Erythroblast (primary cell): ENCODE measurements at regions not wholly inside any gene's neighbourhood (a gene's known extent, or its start where the extent isn't known, plus 50 kb on each side); places are given as distances from the start of the nearest gene placed in this dataset.

ENCODE experiments used
- DNase-seq, 2 experiments: peaks; one replicate each; lab custom pipeline; 2025; lab: John Stamatoyannopoulos, UW
- GATA1 ChIP-seq: IDR thresholded peaks from 2 replicates; pipeline ENCODE4 v1.6.1; 2011; ENCODE audit warnings: low read depth, mild to moderate bottlenecking, control low read depth, low read length, moderate library complexity
- POLR2A ChIP-seq: IDR thresholded peaks from 2 replicates; pipeline ENCODE4 v1.6.1; 2011; ENCODE audit warnings: mild to moderate bottlenecking, low read length

- no peak for TF ChIP-seq POLR2A
- TF ChIP-seq GATA1, result no peak
- DNase-seq, result peak; percentile 33 to 41
These were observed 311.4 kb downstream of the SEC14L1 start for GRCh38 chr17:77451894-77452852.

- peak in 1 of 2 experiments; percentile 27 for DNase-seq
- no peak for TF ChIP-seq GATA1
- TF ChIP-seq POLR2A, result no peak
These were observed 313.0 kb downstream of the SEC14L1 start for GRCh38 chr17:77453613-77454241.

GRCh38 chr17:77454242-77455095, 313.7 kb downstream of the SEC14L1 start:
- TF ChIP-seq POLR2A (no peak), GATA1 (no peak)
- no peak for DNase-seq

- DNase-seq, result no peak
- TF ChIP-seq POLR2A (no peak), GATA1 (no peak)
These were observed 314.5 kb downstream of the SEC14L1 start for GRCh38 chr17:77455111-77455890.

- no peak for DNase-seq
- no peak for TF ChIP-seq POLR2A
- TF ChIP-seq GATA1, result no peak
These were observed 315.1 kb downstream of the SEC14L1 start for GRCh38 chr17:77455891-77456260.

GRCh38 chr17:77456271-77456950, 315.6 kb downstream of the SEC14L1 start:
- no peak for DNase-seq
- no peak for TF ChIP-seq POLR2A
- TF ChIP-seq GATA1, result no peak

- no peak for DNase-seq
- TF ChIP-seq GATA1, result no peak
- TF ChIP-seq POLR2A, result no peak
These were observed 316.3 kb downstream of the SEC14L1 start for GRCh38 chr17:77456951-77457548.

- DNase-seq, result no peak
These were observed 316.9 kb downstream of the SEC14L1 start for GRCh38 chr17:77457572-77458201.

GRCh38 chr17:77458202-77459017, 317.6 kb downstream of the SEC14L1 start:
- no peak for TF ChIP-seq GATA1
- TF ChIP-seq POLR2A, result no peak
- DNase-seq, result no peak

More at GRCh38 chr17:77457572-77458201, 316.9 kb downstream of the SEC14L1 start:
- TF ChIP-seq GATA1 (no peak), POLR2A (no peak)

GRCh38 chr17:77459018-77459755, 318.4 kb downstream of the SEC14L1 start:
- no peak for DNase-seq
- no peak for TF ChIP-seq POLR2A
- no peak for TF ChIP-seq GATA1
